Spleen (tissue), 7 donors: ENCODE measurements at regions not wholly inside any gene's neighbourhood (a gene's known extent, or its start where the extent isn't known, plus 50 kb on each side); places are given as distances from the start of the nearest gene placed in this dataset.

Experiments
- CTCF ChIP-seq, 11 experiments: fragments of 200-600 bp in 7 of 11; fragments of 450-650 bp in 4 of 11; sonication (generic) in 4 of 11; IDR thresholded peaks in 8 of 11; conservative IDR thresholded peaks in 3 of 11; 1 replicate in 7 of 11; 2 replicates in 4 of 11; pipeline versions ENCODE4 v1.4.0 to v1.8.0; 2016 to 2021; ENCODE audit warnings: antibody characterized with exemption in 11 of 11, inconsistent platforms in 4 of 11, mild to moderate bottlenecking in 1 of 11
- POLR2A ChIP-seq, 3 donors: fragments of 450-650 bp; IDR thresholded peaks; one replicate each; pipeline ENCODE4 v1.5.1; 2017; ENCODE audit warnings: antibody characterized with exemption in 3 of 3, mild to moderate bottlenecking in 1 of 3
- POLR2AphosphoS5 ChIP-seq, 3 donors: sonication (generic); formaldehyde crosslinking; IDR thresholded peaks; one replicate each; pipeline ENCODE4 v1.5.1; 2017; ENCODE audit warnings: antibody characterized with exemption in 3 of 3
- donor health status: DM: no; HTN: no; CAD: no; lungs with moderate emphysema.
- donor health status: DM: no; HTN: no; CAD: no.
- donor health status: DM: no; HTN: no; CAD: no.

GRCh38 chr3:72165808-72166207 is 380.9 kb upstream of the PROK2 start:
- TF ChIP-seq CTCF (IDR thresholded peaks at IDR 0.05 in 8 of 11, conservative IDR thresholded peaks at IDR 0.05 in 3 of 11), result no peak
- no peak for TF ChIP-seq POLR2A (IDR thresholded peaks at IDR 0.05)
- no peak for TF ChIP-seq POLR2AphosphoS5 (IDR thresholded peaks at IDR 0.05)
